ENCODE measurements at regions not wholly inside any gene's neighbourhood (a gene's known extent, or its start where the extent isn't known, plus 50 kb on each side); places are given as distances from the start of the nearest gene placed in this dataset.

DNA sequence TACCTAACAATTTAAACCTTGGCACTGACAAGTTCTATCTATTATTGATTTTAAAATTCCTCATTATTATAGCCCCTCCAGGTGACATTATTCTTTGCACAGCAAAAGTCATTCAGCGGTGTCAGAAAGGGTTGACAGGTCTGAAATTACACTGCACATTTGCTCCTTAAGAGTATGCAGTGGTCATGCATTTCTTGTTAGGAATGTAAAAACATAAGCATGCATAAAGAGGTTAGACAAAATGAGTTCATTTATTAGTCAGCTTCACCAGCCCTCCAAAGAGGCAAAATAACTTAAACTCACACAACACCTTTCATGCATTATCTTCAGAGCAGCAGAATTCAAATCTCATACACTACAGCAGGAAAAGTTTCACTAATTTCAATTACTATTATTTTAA is 158.8 kb downstream of the HNRNPD start:
- TF ChIP-seq POLR2AphosphoS5 (IDR thresholded peaks at IDR 0.05; ENCODE audit: low read depth, low read length) (no peak), POLR2A (IDR thresholded peaks at IDR 0.05; ENCODE audit: low read depth, low read length) (no peak)
